Renal cortical epithelial cell (primary cell): ENCODE measurements at regions not wholly inside any gene's neighbourhood (a gene's known extent, or its start where the extent isn't known, plus 50 kb on each side); places are given as distances from the start of the nearest gene placed in this dataset.
"Not testable (repeated sequence)": the region's sequence is repeated elsewhere in the genome, so short reads cannot be mapped to it uniquely, and the experiment has no call there.

Experiments used
- DNase-seq: peaks from one replicate; pipeline ENCODE4 v3.0.0-alpha.2; 2011; ENCODE audit warnings: low read depth

DNA sequence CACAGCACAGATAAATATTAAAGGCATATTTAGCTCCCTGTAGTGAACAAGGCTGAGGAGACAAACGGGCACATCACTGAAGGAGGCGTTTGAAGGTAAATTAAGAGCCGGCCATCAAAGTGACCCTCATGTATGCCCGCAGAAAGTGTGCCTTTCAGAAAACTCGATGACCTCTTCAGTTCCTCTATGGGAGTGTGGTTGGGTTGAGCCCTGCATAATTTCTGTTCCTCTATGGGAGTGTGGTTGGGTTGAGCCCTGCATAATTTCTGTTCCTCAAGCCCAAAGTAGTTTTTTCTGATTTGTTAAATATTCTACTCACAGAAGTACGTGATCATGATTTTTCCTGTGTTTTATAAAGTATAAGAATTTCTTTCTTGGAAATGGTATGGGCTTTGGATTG is 568.5 kb downstream of the TSN start:
- no peak for DNase-seq

DNA sequence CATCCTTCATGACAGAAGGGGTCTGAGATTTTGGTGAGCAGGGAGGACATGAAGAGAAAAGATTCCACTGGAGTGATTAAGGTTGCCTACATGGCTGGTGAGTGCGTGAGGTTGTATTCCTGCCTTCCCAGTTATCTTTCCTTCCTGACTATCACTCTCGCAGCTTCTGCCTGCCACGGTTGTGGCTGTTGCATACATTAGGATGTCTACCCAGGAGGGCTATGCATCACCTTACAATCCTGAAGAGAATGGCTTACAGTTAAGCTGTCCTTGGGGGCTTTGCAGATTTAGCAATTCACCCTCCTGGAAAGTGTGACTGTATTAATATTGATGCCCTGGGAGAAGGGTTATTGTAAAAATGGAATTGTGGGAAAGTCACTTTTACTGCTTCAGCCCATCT is 571.0 kb downstream of the TSN start:
- DNase-seq, result no peak

DNA sequence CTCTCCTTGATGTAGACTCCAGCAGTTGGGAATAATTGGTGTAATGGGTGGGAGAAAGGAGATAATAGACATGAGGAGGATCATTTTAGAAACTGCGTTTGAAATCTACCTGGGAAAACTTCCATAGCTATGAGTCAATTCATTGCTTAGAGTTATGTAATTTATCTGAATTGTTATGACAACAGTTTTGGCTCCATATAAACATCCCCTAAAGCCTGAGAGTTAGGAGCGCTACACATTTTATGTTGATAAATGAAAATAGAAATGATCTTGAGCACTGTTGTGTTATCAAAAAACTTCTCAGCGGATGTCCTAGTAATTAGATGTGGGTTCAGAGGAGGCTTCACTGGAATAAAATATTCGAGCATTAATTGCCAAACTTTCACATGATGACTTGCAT is 573.4 kb downstream of the TSN start:
- no peak for DNase-seq

DNA sequence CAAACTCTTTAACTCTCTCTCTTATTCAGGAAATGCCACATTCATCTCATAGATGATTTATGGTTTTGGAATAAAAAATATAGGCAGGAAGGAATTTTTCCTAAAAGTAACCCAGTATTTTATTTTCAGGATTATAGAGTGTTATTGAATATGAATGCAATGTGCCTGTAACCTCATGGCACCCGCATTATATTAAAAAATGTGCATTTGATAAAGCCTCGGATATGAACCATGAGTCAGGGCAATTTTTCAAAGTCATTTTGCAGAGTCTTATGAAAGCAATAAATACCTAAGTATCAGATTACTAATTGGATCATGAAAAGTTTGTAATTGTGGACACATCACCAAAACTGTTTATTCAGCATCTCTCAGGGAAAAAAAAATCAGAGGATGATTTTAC is 573.8 kb downstream of the TSN start:
- no peak for DNase-seq

DNA sequence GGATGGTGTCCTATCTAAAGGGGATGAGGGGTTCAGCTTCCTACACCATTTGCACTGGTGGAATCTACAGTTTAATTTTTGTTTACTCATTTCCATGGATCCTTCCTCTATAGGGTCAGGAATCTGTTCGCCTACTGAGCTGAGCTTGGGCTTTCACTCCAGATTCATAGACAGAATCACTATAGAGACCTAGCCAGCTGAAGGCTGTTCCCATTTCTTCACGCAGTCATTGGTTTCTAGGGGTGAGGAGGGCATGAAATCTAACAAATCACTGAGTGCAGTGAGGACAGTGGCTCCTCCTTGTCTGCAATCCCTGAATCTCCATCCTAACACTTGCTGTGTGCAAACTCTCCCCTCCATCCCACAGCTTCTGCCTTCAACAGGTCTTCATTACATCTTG is 578.5 kb downstream of the TSN start:
- DNase-seq, result no peak

DNA sequence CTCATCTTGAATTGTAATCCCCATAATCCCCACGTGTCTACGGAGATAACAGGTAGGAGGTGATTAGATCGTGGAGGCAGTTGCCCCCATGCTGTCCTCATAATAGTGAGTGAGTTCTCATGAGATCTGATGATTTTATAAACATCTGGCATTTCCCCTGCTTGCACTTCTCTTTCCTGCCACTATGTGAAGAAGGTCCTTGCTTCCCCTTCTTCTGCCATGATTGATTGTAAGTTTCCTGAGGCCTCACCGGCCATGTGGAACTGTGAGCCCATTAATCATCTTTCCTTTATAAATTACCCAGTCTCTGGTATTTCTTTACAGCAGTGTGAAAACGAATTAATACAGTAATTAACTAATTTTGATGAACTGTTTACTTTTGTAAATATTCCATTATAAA is 582.5 kb downstream of the TSN start:
- DNase-seq, result no peak

DNA sequence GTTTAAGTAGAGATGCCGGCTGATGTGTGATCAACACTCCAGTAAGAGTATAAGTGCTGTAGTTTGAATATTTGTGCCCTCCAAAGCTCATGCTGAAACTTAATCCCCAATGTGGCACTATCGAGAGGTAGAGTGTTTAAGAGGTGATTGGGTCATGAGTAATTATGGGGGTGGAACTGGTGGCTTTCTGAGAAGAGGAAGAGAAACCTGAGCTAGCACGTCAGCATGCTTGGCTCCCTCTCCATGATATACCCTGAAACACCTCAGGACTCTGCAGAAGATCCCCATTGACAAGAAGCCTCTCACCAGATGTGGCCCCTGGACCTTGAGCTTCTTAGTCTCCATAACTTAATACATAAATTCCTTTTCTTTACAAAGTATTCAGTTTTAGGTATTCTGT is 584.8 kb downstream of the TSN start:
- DNase-seq, result peak; percentile 70

DNA sequence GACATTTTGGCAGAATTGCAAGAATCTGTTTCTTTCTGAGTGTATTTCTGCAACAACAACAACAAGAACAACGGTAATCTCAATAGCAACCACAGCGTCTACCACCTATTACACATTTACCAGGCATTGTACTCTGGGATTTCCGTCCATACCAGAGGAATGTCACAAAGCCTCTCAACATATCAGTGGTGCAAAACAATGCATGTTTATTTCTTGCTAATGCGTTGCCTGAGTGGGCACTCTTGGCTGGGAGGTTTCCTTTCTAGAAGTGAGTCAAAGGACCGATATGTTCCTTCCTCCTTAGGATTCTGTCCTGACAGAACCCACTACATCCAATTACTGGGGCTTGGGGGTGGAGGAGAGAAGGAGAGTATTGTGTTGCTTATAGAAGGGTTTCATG is 585.6 kb downstream of the TSN start:
- DNase-seq, result peak; percentile 99

DNA sequence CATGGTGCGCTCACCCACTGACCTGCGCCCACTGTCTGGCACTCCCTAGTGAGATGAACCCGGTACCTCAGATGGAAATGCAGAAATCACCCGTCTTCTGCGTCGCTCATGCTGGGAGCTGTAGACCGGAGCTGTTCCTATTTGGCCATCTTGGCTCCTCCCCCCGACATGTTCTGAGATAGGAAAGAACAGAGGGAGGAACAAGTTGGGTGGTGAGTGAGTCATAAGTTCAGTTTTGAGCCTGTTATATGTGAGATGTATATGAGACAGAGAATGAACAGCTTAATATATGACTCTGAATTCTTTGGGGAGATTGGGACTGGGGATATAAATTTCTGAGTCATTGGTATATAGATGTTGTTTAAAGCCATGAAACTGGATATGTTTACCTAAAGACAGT is 596.7 kb downstream of the TSN start:
- DNase-seq, result not testable (repeated sequence)

DNA sequence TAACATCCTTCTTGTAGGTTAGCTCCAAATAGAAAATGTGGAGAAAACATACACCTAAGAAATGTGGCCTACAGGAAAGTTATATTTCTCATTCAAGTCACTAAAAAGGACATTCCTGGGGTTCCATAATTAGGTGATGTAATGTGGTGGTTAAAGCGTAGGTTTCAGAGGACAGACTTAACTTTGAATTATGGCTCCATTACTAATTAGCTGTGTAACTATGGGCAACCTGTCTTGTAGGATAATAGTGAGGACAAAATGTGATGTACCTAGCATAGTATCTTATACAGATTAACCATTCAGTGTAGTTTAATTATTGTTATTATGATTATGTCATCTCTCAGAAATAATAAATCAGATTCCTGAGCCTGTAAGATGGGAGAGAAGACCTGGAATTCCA is 602.5 kb downstream of the TSN start:
- DNase-seq, result peak; percentile 33

DNA sequence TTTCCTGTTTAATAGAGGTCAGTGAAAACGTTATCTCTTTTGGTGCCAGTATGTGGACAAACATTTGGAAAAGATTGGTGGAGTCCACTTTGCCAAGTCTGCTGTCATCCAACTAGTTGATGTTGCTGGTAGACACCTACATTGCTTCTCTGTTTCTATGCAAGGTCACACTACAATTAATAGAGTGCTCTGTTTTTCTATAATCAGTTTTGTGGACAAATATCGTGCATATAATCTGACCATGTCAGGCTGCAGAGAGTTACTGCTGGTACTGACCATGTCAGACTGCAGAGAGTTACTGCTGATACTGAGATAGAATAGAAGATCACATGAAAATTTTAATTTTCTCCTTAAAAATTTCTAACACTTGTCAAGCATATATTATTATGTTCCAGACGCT is 603.3 kb downstream of the TSN start:
- DNase-seq, result no peak

DNA sequence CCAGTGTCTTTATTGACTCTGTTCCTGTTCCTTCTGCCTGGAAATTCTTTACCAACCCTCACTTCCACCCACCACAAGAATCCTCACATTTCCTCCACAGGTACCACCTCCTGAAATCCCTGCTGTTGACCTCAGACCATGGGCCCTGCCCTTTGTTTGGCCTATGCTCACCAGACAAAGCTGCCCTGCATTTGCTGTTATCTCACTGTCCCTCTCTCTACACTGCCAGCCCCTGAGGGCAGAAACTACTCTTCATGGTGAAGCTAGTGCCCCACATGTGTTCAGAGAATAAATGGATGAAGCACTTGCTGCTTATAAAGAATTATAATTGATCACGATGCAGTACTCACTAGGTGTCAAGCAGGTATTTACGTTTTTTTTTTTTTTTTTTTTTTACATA is 608.4 kb downstream of the TSN start:
- no peak for DNase-seq

DNA sequence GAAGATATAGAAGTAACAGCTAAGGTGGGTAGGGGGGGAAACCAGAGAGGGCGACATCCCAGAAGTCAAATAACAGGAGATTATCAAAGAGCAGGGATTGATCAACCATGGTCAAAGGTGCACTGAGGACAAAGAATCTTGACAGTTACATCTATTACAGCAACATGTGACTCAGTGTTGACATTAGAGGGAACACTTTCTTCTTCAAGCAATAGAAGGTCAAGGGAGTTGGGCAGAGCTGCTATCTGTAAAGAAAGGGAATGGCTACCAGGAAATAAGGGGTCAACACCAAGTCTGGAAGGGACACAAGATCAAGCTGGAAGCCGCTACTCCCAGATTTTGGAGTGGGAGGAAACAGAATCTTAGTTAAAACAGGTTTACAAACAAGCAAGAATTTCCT is 611.0 kb downstream of the TSN start:
- peak; percentile 37 for DNase-seq

DNA sequence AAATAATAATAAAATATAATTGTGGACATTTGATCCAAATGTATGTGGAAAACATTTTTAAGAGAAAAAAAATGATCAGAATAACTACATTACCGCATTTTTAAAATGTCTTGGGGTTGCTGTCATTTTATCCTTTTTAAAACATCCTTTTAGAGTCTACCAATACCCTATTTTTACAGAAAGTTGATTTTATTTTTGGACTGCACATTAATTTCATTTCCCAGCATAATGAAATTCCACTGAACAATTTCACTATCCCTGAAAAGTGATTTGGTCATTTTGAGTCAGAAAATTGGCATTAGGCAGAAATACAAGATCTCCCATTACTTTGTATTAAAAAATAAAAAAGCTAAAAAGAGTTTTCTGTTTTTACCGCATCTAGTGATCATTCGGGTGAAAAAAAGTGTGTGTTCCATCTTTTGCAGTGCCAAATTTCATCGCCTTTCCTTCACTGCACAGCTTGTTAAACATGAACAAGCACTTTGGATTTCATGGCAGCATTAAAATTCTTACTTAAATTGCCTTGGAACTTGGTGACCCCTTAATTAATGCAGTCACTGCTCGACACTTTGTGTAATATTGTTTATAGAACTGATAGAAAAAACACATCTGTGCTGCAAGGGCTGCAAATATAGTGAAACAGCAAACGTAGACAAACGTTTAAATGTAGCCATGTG is 611.7 kb downstream of the TSN start:
- peak; percentile 46 for DNase-seq

DNA sequence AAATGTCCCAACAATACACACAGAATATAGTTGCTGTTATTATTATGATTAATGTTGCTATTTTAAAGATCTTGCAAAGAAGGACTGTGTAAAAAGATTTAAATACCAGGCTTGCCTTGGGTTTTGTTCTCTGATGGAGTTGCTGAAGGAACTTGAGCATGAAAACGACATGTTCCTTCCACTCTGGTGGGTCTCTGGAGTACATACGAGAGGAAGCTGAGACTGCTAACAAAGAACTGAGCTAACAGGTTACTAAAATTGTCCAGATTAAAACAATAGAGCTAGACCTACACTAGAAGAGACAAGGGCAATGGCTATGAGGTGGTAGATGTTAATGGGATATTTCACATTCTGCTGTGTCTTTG is 612.2 kb downstream of the TSN start:
- no peak for DNase-seq

DNA sequence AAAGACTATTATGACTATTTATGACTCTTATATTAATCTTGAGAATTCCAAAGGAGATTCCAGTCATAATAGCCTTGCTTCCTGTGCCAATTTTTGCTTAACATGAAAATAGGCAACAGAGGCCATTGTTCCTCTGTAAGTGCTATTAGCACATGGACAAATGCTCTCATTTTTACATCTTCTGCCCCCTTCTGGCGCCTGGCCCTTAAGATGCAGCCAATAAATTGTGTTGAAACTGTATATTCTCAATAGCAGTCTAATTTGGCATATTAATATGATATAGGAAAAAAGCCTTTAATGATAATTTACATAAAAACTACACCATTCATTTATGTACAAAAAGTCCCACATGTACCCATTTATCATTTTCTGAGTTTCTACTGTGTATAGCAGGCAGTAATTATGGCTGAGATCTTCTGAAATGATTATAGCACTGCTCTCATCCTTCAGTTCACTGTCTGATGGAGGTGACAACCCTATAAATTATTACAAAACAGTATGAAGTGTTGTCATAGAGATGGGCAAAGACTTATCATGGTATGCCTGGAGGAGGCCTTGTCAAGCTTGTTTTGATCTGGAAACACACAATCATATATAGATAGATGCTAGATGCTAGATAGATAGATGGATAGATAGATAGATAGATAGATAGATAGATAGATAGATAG is 613.3 kb downstream of the TSN start:
- no peak for DNase-seq

DNA sequence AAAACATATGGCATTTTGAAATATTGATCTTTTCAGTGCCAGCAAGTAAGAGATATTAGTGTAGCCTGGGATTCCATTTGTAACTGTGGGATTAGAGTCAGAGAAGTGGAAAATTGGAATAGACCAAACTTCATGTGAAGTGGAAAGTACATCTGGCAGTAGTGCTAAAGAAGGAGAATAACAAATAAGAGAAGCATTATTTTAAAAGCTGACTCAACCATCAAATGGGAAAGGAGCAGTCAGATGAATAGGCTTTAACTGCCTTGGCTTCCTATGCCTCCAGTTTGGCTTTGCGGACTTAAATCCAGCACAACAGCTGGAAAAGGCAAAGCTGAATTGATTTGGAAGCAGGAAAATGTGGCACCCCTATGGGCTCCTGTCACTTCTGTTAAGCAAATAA is 623.1 kb downstream of the TSN start:
- no peak for DNase-seq

DNA sequence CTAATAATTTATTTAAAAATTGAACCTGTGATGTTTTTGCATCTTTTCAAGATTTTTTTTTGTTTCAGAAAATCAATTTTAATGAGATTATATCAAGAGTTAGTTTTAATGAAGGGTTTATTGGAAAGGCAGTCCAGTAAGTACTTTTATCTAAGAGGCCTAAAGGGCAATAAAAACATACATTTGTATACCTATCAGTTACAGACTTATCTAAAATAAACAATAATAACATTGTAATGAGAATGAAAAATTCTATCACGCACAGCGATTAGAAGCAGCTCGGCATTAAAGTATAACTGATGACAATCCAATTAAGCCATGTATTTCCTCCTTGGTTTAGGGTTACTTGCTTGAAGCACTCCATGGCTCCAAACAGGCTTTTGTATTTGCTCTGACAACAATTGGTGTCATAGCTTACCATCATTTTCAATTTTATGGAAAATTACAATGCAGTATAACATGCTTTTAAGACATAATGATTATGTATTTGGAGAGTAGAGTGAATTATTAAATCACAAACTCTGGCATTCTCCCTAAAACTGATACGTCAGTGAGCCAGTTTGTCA is 629.4 kb downstream of the TSN start:
- no peak for DNase-seq

DNA sequence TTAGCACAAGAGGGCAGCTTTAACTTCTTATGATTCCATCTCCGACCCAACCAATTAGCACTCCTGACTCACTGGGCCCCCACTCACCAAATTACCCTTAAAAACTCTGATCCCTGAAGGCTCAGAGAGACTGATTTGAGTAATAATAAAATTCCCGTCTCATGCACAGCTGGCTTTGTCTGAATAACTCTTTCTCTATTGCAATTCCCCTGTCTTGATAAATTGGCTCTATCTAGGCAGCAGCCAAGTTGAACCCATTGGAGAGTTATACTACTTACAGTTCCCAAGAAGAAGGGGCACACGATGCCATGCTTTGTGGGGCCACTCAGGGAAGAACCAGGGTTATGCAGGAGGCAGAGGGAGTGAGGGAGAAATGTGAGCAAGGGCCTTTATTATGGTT is 632.8 kb downstream of the TSN start:
- DNase-seq, result no peak

DNA sequence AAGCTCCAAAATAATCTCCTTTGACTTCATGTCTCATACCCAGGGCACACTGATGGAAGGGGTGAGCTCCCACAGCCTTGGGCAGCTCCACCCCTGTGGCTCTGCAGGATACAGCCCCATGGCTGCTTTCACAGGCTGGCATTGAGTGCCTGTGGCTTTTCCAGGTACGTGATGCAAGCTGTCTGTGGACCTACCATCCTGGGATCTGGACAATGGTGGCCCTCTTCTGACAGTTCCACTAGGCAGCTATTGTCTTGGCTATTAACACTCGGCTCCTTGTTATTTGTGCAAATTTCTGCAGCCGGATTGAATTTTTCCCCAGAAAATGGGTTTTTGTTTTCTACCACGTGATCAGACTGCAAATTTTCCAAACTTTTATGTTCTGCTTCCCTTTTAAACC is 634.2 kb downstream of the TSN start:
- no peak for DNase-seq

DNA sequence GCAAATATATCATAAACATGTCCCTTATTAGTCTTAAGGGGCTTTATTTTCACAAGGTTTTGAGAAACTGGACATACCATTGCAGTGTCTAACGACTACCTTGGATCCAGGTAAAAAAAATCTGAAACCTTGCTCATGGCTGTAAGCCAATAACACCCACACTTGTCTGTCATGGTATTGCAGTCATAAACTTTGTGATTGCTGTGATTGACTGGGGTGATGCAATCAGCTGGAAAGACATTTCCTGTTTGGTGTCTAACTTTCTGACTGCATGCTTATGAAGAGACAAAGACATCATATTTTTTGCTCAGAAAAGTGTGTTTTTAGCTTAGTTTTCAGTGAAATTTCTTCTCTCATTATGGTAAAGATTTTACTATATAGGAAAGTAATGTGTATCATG is 635.0 kb downstream of the TSN start:
- DNase-seq, result peak; percentile 94

DNA sequence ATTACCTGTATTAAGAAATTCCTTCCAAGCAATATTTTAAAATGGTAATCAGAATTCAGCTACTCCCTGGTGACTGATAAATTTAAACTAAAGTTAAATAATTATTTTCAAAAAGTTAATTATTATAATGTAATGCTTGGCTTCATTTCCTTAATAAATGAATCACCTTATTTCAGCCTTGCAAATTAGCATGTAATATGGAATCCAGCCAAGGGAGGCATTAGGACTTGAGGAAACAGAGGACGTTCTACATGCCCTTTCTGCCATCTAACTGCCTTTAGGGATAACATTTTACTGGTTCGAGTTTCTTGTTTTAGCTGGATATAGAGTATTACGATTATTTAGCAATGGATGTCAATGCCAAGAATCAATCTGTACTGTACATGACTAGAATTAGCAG is 636.3 kb downstream of the TSN start:
- peak; percentile 91 for DNase-seq

DNA sequence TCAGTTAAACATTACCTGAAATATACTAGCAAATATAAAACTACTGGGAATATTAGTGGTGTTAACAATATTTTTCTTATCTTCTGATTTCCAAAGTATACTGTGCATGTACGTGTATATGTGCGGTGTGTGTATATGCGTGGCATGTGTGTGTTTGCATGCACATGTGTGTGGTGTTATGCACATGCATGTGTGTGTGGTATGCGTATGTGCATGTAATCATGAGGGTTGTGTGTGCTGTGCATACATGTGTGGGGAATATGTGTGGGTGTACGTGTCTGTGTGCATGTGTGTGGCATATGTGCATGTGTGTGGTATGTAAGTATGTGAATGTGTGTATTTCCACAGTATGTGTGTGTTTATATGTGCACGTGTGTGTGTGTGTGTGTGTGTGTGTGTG is 640.2 kb downstream of the TSN start:
- no peak for DNase-seq

DNA sequence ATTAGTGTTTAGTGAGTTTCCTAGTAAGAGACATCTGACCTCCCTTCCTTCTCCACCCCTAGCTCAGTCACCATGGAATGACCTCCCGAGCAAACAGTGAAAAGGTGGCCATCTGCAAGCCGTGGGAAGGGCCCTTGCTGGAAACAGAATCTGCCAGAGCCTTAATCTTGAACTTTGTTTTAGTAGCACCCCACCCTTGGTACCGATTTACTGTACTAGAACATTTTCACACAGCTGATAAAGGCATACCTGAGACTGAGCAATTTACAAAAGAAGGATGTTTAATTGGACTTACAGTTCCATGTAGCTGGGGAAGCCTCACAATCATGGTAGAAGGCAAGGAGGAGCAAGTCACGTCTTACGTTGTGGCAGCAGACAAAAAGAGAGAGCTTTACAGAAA is 655.8 kb downstream of the TSN start:
- no peak for DNase-seq
